Stomach (tissue), 4 donors: ENCODE measurements at regions not wholly inside any gene's neighbourhood (a gene's known extent, or its start where the extent isn't known, plus 50 kb on each side); places are given as distances from the start of the nearest gene placed in this dataset.

Experiments used
- CTCF ChIP-seq, 7 experiments: fragments of 450-650 bp in 4 of 7; fragments of 200-600 bp in 3 of 7; sonication (generic) in 3 of 7; IDR thresholded peaks; one replicate each; pipeline ENCODE4 v1.5.1; 2016 to 2019; ENCODE audit warnings: antibody characterized with exemption in 7 of 7, control low read depth in 2 of 7, mild to moderate bottlenecking in 1 of 7
- POLR2A ChIP-seq, 4 donors: fragments of 450-650 bp; IDR thresholded peaks; one replicate each; pipeline ENCODE4 v1.6.1; 2016; ENCODE audit warnings: antibody characterized with exemption in 4 of 4, control low read depth in 2 of 4, mild to moderate bottlenecking in 1 of 4, moderate library complexity in 1 of 4

GRCh38 chr9:120324461-120324860 lies 255.5 kb downstream of the CDK5RAP2 start:
- no peak for TF ChIP-seq POLR2A (IDR thresholded peaks at IDR 0.05)
- TF ChIP-seq CTCF (IDR thresholded peaks at IDR 0.05), result no peak
